Fibroblast of the aortic adventitia (primary cell): ENCODE measurements at regions not wholly inside any gene's neighbourhood (a gene's known extent, or its start where the extent isn't known, plus 50 kb on each side); places are given as distances from the start of the nearest gene placed in this dataset.

Source experiments
- DNase-seq: peaks from one replicate; pipeline ENCODE4 v3.0.0-alpha.2; 2010; ENCODE audit warnings: low read depth
- H3K4me3 ChIP-seq: 2 replicates; pipeline ENCODE4 v1.5.1; 2011; ENCODE audit warnings: low read depth, mild to moderate bottlenecking, control low read depth, low read length, moderate library complexity
- TF ChIP-seq, protein P1 (sequence below): IDR thresholded peaks from 2 replicates; pipeline ENCODE4 v1.5.1; 2011; ENCODE audit warnings: mild to moderate bottlenecking, low read length, control low read depth, inconsistent platforms; ENCODE audit not compliant: insufficient read depth

DNA sequence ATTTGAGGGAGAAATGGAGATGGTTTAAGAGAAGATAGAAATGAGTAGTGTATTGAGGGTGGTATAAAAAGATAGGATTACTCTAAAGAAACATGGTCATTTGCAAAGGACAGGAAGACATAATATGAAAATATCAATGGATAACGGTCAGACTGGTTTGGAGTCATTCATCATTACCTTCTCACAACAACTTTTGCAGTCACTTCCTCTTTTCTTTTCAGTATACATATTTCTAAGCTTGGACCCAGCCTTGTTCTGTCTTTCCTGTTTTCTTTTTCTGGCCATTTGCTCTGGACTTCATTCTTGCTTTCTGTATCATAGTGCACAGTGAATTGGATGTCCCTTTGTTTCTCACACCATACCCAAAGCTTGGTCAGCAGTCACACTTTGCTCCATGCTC lies 966.5 kb upstream of the TYRP1 start:
- TF ChIP-seq, protein P1, sequence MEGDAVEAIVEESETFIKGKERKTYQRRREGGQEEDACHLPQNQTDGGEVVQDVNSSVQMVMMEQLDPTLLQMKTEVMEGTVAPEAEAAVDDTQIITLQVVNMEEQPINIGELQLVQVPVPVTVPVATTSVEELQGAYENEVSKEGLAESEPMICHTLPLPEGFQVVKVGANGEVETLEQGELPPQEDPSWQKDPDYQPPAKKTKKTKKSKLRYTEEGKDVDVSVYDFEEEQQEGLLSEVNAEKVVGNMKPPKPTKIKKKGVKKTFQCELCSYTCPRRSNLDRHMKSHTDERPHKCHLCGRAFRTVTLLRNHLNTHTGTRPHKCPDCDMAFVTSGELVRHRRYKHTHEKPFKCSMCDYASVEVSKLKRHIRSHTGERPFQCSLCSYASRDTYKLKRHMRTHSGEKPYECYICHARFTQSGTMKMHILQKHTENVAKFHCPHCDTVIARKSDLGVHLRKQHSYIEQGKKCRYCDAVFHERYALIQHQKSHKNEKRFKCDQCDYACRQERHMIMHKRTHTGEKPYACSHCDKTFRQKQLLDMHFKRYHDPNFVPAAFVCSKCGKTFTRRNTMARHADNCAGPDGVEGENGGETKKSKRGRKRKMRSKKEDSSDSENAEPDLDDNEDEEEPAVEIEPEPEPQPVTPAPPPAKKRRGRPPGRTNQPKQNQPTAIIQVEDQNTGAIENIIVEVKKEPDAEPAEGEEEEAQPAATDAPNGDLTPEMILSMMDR, result no peak
- no peak for DNase-seq
- H3K4me3 ChIP-seq, result no peak overlapping the region

DNA sequence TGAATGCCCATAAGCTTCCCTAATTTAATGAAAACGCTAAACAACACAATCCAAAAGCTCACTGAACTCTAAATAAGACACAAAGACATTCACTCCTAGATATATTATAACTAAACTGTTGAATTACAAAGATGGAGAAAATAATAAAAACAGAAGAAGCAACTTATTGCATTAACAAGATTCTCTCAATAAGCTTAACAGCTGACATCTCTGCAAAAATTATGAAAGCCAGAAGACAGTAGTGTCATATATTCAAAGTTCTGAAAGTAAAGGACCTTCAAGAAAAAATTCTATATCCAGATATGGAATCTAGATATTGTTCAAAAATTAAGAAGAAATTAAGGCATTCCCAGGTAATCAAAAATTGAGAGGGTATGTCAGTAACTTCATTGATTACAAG lies 957.8 kb upstream of the TYRP1 start:
- TF ChIP-seq, protein P1, result no peak
- no peak for DNase-seq

DNA sequence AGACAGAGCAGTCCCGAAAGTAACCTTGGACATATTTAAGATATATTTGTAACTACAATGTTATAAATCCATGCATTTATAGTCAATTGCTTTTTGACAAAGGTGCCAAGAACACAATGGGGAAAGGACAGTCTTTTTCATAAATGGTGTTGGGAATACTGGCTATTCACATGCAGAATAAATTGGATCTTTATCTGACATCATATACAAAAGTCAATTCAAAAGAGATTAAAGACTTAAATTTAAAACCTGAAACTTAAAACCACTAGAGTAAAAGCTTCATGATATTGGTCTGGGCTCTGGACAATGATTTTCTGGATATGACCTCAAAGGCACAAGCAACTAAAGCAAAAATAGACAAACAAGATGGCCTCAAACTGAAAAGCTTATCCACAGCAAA lies 950.7 kb upstream of the TYRP1 start:
- no peak for DNase-seq
- no peak overlapping the region for H3K4me3 ChIP-seq
- TF ChIP-seq, protein P1, result no peak

More for the DNA sequence above, 957.8 kb upstream of the TYRP1 start:
- H3K4me3 ChIP-seq, result no peak overlapping the region

DNA sequence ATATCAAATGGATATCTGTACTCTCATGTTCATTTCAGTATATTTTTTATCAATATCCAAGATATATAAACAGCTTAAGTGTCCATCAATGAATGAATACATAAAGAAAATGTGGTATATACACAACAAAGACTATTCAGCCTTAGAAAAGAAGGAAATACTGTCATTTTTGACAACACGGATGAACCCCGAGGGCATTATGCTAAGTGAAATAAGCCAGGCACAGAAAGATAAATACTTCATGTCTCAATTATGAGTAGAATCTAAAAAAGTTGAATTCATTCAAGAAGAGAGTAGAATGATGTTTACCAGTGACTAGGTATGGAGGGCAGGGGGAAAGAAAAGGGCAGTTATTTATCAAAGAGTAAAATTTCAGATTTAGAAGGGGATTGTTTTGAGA lies 949.8 kb upstream of the TYRP1 start:
- no peak for DNase-seq
- TF ChIP-seq, protein P1, result no peak
- H3K4me3 ChIP-seq, result no peak overlapping the region

- DNase-seq, result no peak
- no peak overlapping the region for H3K4me3 ChIP-seq
- TF ChIP-seq, protein P1, result no peak
Measured at GRCh38 chr9:11749396-11749795, 943.8 kb upstream of the TYRP1 start.

GRCh38 chr9:11755951-11756350 lies 937.2 kb upstream of the TYRP1 start:
- H3K4me3 ChIP-seq, result no peak overlapping the region
- TF ChIP-seq, protein P1, result no peak
- DNase-seq, result peak; percentile 0

DNA sequence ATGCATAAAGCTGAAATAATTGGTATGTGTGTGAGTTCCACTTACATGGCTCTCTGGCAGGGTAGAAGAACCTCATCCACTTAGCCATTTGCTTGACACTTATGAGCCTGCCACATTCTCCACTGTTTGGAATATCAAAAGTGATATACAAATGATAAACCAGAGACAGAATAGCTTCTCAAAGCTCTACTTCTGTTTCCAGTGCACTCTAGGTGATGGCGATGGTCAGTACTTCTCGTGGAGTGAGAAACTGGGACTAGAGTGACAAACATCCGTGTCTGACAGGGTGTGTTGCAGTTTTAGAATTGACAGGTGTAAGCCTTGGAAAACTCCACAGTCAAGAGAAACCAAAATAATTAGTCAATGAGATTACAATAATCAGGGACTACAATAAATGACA lies 935.8 kb upstream of the TYRP1 start:
- TF ChIP-seq, protein P1, result no peak

More for the DNA sequence above, 935.8 kb upstream of the TYRP1 start:
- no peak overlapping the region for H3K4me3 ChIP-seq
- no peak for DNase-seq
